ENCODE measurements at regions not wholly inside any gene's neighbourhood (a gene's known extent, or its start where the extent isn't known, plus 50 kb on each side); places are given as distances from the start of the nearest gene placed in this dataset.
"Not testable (repeated sequence)": the region's sequence is repeated elsewhere in the genome, so short reads cannot be mapped to it uniquely, and the experiment has no call there.

DNA sequence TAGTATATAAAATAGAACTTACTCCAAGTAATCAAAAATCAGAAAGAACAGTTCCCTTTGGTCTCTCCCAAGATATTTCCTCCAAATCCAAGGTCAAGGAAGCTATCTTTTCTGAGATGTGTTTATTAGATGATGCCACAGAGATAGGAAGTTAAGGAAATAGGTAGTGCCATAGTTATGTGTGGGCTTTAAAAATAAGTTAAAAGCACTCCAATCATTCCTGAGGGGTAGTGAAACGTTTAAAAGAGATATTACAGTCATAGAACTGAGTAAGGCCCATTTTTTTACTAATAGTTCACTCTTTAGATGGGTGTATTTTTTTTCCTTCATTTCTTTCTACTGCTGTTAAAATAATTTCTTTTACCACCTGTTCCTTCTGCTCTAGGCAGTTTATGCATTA is 1630.9 kb upstream of the SEL1L start:
- Histone ChIP-seq H3K27ac (no peak overlapping the region), H3K4me3 (ENCODE audit: low read depth in 1 of 2, low read length in 1 of 2) (no peak overlapping the region), H3K27me3 (no peaks in the 10 kb centered on the region), H3K36me3 (no peaks in the 10 kb centered on the region), H3K4me1 (ENCODE audit: control insufficient read depth in 1 of 2, insufficient read depth in 1 of 2, low read depth in 1 of 2, low read length in 1 of 2) (no peaks in the 10 kb centered on the region), H3K9me3 (no peaks in the 10 kb centered on the region)
- TF ChIP-seq, protein P1, sequence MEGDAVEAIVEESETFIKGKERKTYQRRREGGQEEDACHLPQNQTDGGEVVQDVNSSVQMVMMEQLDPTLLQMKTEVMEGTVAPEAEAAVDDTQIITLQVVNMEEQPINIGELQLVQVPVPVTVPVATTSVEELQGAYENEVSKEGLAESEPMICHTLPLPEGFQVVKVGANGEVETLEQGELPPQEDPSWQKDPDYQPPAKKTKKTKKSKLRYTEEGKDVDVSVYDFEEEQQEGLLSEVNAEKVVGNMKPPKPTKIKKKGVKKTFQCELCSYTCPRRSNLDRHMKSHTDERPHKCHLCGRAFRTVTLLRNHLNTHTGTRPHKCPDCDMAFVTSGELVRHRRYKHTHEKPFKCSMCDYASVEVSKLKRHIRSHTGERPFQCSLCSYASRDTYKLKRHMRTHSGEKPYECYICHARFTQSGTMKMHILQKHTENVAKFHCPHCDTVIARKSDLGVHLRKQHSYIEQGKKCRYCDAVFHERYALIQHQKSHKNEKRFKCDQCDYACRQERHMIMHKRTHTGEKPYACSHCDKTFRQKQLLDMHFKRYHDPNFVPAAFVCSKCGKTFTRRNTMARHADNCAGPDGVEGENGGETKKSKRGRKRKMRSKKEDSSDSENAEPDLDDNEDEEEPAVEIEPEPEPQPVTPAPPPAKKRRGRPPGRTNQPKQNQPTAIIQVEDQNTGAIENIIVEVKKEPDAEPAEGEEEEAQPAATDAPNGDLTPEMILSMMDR (IDR thresholded peaks at IDR 0.05): no peak

DNA sequence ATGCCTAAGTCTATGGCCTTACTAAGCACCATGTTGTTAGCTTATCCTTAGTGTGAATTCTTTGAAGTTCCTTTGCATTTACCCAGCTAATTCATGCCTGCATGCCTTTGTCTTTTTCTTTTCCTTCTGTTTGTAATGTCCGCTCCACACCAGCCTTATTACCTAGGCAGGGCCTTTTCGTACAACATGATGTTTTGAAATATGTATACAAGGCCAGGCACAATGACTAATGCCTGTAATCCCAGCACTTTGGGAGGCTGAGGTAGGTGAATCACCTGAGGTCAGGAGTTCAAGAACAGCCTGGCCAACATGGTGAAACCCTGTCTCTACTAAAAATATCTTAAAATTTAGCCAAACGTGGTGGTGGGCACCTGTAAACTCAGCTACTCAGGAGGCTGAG is 1636.5 kb upstream of the SEL1L start:
- Histone ChIP-seq H3K36me3 (no peaks in the 10 kb centered on the region), H3K27me3 (no peaks in the 10 kb centered on the region), H3K27ac (no peak overlapping the region), H3K4me1 (ENCODE audit: control insufficient read depth in 1 of 2, insufficient read depth in 1 of 2, low read depth in 1 of 2, low read length in 1 of 2) (no peaks in the 10 kb centered on the region), H3K4me3 (ENCODE audit: low read depth in 1 of 2, low read length in 1 of 2) (no peak overlapping the region), H3K9me3 (no peaks in the 10 kb centered on the region)
- TF ChIP-seq, protein P1 (IDR thresholded peaks at IDR 0.05): no peak

DNA sequence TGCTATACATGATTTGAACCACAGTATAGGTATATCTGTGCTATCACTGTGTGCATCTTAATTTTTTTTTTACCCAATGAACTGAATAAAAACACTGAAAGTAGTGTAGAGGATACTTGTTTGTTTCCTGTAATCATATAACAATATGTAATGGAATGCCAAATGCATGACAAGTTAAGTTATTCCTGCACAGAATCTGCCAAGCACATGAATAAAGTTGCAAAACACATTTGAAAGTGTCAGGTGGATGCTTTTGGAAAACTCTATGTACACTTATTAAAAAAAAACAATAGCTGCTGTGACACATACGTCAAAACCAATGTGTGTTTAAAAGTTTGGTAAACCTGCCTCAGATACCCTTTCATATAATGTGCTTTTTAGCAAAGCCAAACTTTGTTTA is 1638.1 kb upstream of the SEL1L start:
- Histone ChIP-seq H3K4me3 (ENCODE audit: low read depth in 1 of 2, low read length in 1 of 2) (no peak overlapping the region), H3K36me3 (no peaks in the 10 kb centered on the region), H3K27me3 (no peaks in the 10 kb centered on the region), H3K4me1 (ENCODE audit: control insufficient read depth in 1 of 2, insufficient read depth in 1 of 2, low read depth in 1 of 2, low read length in 1 of 2) (no peaks in the 10 kb centered on the region), H3K27ac (no peak overlapping the region), H3K9me3 (no peaks in the 10 kb centered on the region)
- TF ChIP-seq, protein P1 (IDR thresholded peaks at IDR 0.05): no peak

DNA sequence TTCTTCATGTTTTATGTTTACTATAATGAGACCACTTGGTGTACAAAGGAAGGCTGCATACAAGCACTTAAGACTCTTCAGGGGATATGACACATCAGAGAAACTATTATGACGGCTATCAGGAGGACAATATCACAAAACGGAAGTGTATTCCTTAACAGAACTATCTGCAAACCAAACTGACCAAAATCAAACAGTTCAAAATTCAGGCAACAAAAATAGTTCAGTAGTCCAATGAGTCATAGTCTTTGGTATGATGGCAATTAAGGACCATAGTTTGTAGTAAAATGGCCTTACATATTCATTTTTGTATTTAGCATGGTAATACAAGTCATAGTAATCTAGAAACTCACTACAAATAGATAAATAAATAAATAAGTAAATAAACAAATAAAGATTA is 1638.7 kb upstream of the SEL1L start:
- Histone ChIP-seq H3K4me1 (ENCODE audit: control insufficient read depth in 1 of 2, insufficient read depth in 1 of 2, low read depth in 1 of 2, low read length in 1 of 2) (no peaks in the 10 kb centered on the region), H3K27ac (no peak overlapping the region), H3K4me3 (ENCODE audit: low read depth in 1 of 2, low read length in 1 of 2) (no peak overlapping the region), H3K36me3 (no peaks in the 10 kb centered on the region), H3K9me3 (no peaks in the 10 kb centered on the region), H3K27me3 (no peaks in the 10 kb centered on the region)
- TF ChIP-seq, protein P1 (IDR thresholded peaks at IDR 0.05): no peak

DNA sequence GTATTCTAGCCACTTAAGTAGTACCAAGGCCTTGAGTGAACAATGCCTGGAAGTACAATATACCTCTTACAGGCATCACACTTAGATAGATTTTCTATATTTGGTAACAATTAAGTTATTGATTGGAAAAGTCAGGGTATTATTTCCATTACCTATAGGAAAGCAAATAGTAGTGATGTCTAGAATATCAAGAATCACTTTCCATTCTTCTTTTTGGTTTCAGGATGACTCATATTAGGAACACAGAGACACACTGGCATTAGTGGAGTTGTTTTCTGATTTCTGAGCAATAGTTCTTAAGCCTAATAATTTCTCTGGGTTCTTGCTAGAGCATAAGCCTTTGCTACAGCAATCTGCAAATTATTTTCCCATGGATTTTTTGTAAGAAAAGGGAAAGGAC is 1640.0 kb upstream of the SEL1L start:
- TF ChIP-seq, protein P1 (IDR thresholded peaks at IDR 0.05): no peak
- no peaks in the 10 kb centered on the region for H3K36me3 ChIP-seq
- no peak overlapping the region for H3K4me3 ChIP-seq (ENCODE audit: low read depth in 1 of 2, low read length in 1 of 2)
- no peaks in the 10 kb centered on the region for H3K27me3 ChIP-seq
- H3K4me1 ChIP-seq (ENCODE audit: control insufficient read depth in 1 of 2, insufficient read depth in 1 of 2, low read depth in 1 of 2, low read length in 1 of 2): no peaks in the 10 kb centered on the region
- H3K9me3 ChIP-seq: no peaks in the 10 kb centered on the region
- no peak overlapping the region for H3K27ac ChIP-seq

DNA sequence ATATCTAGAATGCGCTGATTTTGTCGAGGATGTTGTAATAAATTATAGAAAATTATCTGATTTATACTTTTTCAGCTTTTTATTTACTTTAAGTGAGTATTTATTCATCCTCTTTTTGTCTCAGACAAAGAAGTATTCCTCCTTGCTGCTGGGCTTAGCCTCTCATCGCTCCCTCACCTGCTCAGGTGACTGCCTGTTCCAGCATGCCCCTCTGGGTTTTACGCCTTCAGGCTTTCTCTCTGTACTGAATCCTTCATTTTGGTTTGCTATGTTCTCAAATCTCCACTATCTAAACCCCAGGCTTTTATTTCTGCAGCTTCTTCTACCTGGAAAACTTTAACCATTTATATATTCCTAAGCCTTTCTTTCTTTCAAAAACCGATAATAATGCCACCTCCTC is 1650.9 kb upstream of the SEL1L start:
- TF ChIP-seq, protein P1 (IDR thresholded peaks at IDR 0.05): no peak

DNA sequence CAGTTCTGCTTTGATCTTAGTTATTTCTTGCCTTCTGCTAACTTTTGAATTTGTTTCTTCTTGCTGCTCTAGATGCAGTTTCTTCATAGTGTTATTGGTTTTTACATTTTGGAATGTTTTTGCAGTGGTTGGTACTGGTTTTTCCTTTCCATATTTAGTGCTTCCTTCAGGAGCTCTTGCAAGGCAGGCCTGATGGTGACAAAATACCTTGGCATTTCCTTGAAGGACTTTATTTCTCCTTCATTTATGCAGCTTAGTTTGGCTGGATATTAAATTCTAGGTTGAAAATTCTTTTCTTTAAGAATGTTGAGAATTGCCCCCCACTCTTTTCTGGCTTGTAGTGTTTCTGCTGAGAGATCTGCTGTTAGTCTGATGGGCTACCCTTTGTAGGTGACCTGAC is 1654.7 kb upstream of the SEL1L start:
- H3K4me1 ChIP-seq (ENCODE audit: control insufficient read depth in 1 of 2, insufficient read depth in 1 of 2, low read depth in 1 of 2, low read length in 1 of 2); H3K27ac ChIP-seq; H3K27me3 ChIP-seq; H3K9me3 ChIP-seq; H3K36me3 ChIP-seq; H3K4me3 ChIP-seq (ENCODE audit: low read depth in 1 of 2, low read length in 1 of 2): not testable (repeated sequence)

More for the DNA sequence above, 1650.9 kb upstream of the SEL1L start:
- no peak overlapping the region for H3K27ac ChIP-seq
- H3K4me3 ChIP-seq (ENCODE audit: low read depth in 1 of 2, low read length in 1 of 2): no peak overlapping the region
- H3K4me1 ChIP-seq (ENCODE audit: control insufficient read depth in 1 of 2, insufficient read depth in 1 of 2, low read depth in 1 of 2, low read length in 1 of 2): no peaks in the 10 kb centered on the region
- H3K9me3 ChIP-seq: no peaks in the 10 kb centered on the region
- H3K36me3 ChIP-seq: no peaks in the 10 kb centered on the region
- H3K27me3 ChIP-seq: no peaks in the 10 kb centered on the region
